ENCODE measurements at regions not wholly inside any gene's neighbourhood (a gene's known extent, or its start where the extent isn't known, plus 50 kb on each side); places are given as distances from the start of the nearest gene placed in this dataset.
A peak's percentile ranks its signal among the peaks of the same experiment; 100 is the strongest.

DNA sequence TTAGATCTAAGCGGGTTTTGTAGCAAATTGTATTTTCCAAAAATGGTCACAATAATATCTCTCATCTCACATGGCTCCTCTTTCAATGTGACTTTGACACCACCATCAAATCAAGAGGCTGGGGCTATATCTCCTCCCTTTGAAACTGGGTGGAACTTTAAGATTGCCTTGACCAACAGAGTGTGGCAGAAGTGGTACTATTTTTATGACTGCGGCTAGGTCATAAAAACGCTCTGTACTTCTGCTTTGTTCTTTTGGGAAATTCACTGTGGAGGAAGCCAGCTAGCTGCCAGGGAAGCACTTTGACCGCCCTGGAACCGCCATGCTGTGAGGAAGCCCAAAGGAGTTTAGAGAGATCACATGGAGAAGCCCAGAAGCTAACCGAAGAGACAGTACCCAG, 50.7 kb upstream of the ACOT11 start:
- DNase-seq: no peak

DNA sequence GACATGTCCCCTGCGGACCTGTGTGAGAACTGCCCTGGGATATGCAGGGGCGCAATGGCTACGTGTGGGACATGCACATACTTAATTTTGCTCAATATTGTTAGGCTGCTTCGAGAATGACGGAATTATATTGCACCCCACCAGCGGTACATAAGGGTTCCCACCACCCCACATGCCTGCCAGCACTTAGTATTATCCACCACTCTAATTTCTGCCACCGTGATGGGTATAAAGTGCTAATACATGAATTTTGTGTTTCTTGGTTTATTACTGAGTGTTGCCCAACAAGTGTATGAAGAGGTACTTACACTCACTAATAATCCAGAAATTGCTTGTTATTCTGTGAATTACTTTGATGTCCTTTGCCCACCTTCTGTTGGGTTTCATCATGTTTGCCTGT, 52.1 kb upstream of the ACOT11 start:
- DNase-seq: no peak

DNA sequence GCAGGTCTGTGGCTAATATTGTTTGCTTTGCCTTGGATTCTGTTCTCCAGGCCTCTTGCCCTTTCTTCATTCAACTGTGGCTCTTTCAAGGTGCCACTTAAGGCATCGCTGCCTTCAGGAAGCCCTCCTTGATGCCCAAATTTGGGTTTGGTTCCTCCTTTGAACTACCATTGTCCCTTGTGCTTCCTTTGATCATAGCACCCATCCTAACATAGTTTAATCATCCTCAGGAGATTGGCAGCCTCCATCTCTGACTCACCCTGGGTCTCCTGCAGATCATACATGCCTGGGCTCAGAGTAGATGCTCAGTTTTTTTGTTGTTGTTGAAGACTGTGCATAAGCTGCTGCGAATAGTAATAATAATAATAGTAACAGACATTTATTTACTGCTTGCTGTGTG, 54.4 kb upstream of the ACOT11 start:
- no peak for DNase-seq

DNA sequence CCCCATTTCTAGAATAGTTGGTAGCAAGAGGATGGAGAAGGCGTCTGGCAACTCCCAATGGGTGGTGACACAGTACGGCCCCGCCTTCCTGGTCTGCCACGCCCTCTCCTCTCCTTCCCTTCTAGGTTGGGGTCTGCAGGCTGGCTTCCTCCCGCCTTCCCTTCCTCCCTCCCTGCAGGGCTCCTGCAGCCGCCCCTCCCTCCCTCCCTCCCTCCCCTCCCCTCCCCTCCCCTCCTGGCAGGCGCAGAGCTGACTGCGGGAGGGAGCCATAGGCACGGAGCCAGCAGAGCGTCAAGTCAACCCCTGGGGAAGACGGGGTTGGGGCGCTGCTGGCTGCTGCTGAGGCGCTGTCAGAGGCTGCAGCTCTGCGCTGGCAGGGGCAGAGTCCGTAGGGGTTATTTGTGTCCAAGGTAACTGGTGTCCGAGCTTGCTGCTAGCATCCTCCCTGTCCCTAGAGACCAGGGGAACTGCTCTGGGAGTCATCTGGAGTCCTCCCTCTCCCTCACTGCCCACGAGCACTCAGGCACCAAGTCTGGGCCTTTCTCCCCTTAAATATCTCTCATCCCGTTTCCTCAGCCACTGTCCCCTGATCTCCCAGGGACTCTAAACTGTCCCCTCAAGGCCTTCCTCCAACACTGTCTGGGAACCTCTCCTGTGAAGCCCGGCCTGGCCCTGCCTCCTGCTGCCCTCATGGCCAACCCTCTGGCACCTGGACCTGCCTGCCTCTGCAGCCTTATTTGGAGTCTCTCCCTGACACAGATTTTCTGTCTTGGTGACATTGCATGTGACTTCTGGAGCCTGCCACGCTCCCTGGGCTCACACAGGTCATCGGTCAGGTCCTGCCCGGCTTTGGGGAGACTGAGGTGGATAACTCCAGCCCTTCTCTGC, 57.4 kb upstream of the ACOT11 start:
- DNase-seq: no peak

DNA sequence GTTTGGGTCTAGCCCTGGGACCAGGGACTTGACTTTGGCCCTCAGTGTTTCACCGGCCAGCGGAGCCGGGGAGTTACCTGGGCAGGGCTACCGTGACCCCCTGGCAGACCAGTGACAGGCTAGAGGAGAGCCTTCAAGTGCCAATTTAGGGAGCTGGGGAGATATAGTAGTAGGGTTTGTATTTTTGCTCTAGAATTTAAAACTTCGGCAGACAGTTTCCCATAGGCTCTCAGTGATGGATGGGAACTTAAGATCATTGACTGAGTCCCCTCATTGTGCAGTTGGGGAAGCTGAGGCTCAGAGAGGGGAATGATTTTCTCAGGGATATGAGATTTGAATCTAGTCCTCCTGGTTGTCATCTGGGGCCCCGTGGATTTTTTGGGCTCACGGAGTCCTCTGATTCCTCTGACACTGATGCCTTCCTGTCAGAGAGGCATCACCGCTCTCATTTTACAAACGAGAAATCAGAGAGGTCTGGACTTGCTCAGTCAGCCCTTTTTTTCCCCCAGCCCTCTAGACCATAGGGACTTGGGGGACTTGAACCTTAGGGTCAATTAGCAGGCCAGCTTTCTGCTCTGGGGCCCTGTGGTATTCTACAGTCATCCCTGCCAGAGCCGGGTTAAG, 58.3 kb upstream of the ACOT11 start:
- no peak for DNase-seq

DNA sequence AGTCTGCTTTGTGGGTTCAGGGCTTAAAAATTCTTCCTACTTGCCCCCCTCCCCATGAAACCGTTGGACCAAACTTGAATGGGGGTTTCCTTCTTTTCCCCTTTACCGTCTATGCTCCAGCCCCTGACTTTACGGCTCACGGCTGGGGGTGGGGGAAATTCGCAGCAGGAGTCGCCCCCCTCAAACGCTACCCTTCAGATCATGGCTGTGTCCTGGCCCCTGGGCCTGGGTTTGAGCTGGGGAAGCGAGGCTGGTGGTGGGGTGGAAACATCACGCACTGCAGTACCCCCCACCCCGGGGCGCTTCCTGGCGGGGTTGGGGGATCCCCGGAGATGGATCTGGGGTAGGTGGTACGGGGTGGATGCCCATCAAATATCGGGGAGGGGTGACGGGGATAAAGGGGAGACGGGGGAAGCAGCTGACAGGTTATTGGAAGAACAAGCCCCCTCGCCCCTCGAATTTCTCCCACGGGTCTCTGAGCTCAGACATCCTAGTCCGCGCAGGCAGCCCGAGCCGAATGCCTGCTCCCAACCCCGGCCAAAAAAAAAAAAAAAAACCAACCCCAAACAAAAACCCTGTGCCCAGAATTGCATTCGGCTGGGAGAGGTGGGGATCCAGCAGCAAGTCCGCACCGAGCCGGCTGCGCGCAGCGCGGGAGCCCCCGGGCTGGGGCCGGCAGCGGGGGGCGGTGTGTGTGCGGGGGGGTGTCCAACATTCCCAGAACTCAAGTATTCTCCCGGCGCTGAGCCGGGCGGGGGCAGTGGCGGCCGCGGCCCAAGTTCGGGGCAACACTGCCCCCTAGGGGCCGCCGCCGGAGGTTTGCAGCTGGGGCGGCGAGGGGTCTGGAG, 59.0 kb upstream of the ACOT11 start:
- DNase-seq: peak; percentile 32

DNA sequence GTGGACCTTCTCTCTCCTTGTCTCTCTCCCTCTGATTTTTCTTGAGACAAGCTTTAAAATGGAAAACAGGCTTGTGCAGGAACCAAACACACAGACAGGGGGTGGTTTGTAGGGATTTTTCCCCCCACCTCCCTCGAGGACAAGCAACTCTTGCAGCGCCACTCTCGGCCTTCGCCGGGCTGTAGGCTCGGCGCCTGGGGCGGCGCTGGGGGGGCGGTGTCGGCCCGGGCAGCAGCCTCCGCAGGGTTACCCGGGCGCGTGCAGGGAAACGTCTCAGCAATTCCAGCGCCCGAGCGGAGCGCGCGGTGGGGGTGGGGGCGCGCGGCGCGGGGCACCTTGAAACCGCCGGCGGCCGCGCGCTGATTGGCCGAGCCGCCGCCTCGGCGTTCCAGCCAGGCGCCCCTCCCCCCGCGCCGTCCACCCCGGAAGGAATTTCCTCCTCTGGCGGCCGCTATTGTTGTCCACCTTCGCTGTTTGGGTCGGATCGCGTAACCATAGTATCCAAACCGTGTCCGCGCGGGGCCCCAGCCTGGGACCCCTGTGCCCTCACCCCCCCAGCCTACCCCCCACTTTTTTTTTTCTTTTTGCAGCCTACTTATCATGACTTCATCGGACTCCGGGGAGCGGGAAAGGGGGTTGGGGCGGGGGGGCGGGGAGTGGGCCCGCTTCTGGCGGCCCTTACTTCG, 59.8 kb upstream of the ACOT11 start:
- DNase-seq: peak; percentile 68

DNA sequence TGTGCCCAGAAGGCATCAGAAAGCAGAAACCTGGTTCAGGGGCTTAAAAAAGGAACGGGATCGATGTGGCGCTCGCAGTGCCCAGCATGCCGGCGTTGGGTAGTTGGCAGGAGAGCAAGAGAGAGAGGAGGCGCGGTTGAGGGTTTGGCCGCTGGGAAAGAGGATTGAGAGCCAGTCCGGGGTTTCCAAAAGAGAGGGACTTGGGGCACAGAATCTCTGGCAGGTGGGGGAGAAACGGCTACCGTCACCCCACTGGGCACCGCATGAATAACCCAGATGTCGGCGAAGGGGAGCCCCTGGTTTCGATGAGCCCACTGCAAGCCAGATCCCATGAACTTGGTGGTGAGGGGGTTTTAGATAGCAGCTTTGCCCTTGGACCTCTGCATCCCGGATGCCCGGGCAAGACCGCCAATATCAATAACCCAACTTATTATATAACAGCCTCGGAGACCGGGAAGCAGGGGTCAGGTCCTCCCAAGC, 60.4 kb upstream of the ACOT11 start:
- DNase-seq: no peak

DNA sequence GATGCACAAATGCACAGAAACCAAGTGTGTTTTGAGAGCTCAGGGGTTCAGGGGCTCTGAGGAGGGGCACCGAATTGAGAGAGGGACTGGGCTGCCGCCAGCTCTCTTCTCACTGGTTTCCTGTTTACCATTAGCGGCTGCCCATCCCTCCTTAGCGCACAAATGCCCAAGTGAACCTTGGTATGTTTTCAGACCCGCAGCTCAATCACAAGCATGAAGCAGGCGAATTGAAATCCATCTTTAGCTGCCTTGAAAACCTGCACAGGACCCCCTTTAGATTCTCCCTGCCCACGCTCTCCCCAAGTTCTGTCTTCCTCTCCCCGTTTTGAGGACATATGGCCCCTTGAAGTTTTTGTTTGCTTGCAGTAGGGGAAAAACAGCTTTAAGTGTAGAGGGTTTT, 61.1 kb upstream of the ACOT11 start:
- DNase-seq: no peak

DNA sequence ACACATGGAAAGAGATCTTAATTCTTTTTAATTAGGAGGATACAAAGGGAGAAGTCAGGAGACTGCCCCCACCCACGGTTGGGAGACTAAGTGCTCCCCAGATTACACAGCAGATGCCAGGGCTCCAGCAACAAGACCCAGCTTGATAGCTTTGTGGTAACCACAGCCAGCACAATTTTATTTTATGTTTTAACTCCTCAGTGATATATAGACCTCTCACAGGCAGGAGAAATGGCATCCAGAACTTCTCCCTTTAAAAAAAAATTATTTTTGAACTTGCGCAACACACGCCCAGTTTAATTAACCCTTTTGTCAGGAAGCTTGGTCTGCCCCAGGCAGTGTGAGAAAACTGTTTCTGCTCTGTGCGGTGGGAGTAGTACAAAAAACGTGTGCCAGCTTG, 62.6 kb upstream of the ACOT11 start:
- DNase-seq: no peak

DNA sequence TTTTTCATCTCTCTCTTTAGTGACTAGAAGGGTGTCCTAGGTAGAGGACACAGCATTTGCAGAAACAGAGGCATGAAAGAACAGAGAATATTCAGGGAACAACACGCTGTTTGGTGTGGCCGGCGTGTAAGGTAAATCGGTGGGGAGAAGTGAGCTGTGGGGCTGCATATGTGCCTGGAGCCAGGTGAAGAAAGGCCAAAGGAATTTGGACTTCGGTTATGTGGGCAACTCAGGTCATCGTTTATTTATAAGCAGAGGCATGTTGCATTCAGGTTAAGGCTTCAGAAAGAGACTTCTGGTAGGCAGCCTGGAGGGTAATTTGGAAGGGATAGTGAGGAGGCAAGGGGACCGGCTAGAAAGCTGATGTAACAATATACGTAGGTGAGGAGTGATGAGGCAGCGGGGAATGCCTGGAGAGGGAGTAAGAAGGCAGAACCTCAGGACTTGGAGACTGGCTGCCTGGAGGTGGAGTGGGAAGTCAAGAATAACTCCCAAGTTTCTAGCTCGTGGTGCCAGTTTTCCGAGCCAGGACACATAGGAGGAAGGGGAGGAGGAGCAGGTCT, 64.1 kb upstream of the ACOT11 start:
- no peak for DNase-seq

DNA sequence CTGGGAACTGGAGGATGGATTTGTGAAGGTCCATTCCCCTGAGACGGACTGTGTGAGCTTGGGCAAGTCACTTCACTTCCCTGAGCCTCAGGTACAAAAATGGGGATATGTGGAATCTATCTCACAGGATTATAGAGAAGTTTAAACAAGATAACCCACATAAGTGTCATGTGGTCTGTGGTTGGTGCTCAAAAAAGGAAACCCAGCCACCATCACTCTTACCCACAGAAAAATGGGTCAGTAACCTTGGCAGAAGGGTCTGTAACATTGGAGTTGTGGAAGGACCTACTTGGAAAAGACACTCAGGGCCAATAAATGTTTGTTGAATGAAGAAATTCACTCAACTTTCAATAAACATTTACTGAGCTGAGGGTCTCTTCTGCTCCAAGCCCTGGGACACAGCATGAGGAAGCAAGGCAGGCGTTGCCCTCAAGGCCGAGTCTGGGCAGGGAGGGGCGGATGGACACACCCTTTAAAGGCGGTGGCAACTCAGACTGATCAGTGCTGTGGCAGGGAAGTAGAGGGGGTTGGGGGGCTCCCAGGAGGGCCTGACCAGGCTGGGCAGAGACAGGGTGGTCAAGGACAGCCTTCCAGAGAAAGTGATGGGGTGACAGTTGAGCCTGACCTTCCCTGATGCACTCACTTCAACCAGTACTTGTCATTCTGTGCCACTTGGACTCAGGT, 66.7 kb upstream of the ACOT11 start:
- no peak for DNase-seq

DNA sequence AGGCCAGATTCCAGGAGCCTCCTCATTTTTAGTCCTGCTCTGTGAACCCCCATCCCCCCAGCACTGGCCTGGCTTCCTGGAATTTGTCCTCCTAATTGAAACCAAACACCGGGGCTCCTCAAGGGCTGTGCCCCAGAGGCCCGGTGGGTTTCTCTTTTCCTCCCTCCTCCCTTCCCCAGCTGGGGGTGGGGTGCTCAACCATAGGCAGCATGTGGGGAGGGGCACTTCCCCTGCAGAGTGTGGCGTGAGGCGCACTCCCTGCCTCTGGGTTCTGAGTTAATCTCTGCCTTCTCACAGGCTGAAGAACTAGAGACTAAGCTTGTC, 67.5 kb upstream of the ACOT11 start:
- no peak for DNase-seq

DNA sequence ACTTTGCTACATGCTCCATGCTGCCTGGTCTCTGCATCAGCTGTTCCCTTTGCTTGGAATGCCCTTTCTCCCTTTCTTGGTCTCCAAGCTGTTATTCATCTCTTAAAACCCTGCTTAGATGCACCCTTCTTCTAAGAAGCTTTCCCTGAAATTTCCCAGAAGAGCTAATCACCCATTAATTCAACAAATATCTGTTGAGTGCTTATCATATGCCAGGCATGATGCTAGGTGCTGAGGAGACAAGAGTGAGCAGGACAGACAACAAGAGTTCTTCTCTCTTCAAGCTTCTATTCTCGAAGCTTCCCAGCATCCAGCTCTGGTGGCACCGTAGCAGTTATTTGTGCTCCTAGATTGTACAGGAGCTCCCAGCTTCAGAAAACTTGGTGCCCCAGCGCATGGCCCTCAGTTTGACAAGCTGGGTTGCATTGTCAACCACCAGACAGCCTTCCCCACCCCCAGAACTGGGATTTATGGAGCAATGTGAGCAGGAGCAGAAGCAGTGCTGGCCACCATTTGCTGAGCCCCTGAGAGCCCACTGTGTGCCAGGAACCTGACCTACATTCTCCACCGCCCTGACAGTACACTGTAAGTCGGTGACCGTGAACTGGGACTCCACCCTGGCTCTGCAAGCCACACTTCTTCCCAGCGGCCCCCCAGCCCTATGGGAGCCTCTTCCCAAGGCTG, 68.0 kb upstream of the ACOT11 start:
- no peak for DNase-seq

DNA sequence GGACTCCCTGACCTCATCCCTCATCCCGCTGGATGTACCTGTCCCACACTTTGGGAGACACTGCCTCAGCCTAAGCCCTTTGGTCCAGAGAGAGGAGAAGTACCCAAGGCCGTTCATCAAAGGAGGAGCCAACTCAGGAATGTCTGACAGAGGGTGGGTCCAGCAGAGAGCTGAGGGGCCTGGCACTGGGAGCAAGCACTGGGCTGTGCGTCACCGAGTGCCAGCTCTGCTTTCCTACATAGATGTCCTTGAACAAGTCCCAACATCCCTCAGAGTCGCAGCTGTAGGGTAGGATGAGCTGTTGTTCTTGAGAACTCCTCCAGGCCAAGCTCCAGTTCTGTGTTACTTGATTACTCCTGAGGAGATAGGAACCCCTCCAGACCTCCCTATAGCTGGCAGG, 68.8 kb upstream of the ACOT11 start:
- DNase-seq: no peak

DNA sequence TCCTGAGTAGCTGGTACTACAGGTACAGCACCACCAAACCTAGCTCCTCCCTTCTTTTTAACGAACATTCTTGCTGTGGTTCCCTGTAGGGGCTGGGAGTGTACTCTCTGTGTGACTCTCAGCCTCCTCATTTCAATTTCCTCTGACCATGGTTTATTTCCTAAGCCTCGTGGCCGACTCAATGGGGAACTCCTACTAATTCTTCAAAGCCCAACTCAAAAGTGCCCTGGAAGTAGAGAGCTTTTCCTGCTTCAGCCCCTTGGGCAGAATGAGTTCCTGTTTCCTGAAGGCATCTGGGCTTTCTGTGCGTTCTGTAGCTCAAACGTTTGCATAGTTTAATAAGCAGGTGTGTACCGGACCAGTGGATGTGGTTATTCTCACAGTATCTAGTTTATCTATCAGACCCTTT, 70.9 kb upstream of the ACOT11 start:
- no peak for DNase-seq

DNA sequence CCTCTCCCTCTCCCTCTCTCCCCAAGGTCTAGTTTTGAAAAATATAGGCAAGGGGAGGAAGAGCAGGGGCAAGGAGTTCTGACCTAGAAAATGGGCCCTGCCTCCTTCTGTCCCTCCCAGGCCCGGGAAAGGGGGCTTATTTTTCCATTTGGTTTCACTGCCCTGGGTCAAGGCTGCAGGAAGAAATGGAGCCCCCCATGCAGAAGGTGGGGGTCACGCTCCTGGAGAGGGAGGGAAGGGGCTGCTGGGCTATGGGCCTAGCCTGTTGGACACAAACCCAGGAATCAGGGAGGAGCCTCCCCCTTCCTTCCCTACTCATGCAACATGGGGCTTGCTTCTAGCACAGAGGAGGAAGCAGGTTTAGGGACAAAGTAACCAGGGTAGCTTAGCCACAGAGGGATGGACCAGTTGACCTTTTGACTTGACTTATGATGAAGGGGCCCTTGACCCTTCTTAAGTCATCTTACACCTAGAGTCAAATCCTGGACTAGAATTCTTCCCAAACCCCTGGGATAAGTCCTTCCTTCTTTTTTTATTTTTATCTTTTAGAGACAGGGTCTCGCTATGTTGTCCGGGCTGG, 70.4 kb upstream of the SSBP3 start:
- DNase-seq: no peak

DNA sequence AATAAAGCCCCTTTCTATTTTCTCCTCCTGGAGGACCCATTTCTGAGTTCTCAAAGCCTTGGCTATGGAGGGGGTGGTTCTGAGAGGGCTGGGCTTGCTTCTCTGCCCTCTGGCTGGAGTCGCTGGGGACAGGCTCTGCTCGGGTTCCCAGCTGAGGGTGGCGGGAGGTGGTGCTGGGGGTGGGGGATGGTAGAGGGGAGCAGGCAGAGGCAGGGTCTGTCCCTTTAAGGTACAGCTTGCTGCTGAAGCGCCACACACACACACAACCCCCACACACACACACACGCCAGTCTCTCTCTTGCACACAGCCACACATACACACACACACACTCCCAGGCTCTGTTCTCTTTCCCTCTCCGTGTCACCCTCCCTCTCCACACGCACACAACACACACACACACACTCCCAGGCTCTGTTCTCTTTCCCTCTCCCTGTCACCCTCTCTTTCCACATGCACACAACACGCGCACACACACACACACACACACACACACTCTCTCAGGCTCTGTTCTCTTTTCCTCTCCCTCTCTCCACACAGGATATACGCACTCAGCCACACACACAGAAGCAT, 69.8 kb upstream of the SSBP3 start:
- DNase-seq: no peak

DNA sequence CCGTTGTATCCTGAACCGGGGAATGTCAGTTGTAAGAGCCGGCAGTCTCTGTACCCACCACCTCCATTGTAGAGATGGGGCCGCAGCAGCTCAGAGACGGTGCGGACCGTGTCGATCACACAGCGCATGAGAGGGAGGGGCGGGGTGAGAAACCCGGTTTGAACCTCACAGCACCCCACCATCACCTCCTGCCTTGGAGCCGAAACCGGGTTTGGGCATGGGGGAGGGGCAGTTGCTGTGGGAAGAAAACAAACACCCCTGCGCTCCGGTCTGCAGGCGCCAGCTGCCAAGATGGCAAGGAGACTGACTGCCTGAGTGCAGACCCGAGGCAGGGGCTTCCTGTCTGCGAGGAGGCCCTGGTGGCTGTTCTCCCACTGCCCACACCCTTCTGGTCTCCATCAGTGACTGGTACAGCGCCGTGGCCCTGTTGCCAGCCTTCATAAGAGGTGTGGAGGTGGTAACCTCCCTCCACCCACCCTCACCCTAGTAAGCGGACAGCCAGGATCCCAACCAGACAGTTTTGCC, 69.2 kb upstream of the SSBP3 start:
- DNase-seq: no peak

Measured in amniotic stem cell (primary cell).